Esophagus squamous epithelium (tissue), 4 donors: ENCODE measurements at regions not wholly inside any gene's neighbourhood (a gene's known extent, or its start where the extent isn't known, plus 50 kb on each side); places are given as distances from the start of the nearest gene placed in this dataset.

Experiments used
- POLR2A ChIP-seq, 4 donors: fragments of 450-650 bp; IDR thresholded peaks; one replicate each; pipeline ENCODE4 v1.6.1; 2017; ENCODE audit warnings: antibody characterized with exemption in 4 of 4, mild to moderate bottlenecking in 4 of 4, moderate library complexity in 3 of 4
- TF ChIP-seq, protein P1 (sequence below), 6 experiments: fragments of 450-650 bp in 4 of 6; fragments of 200-600 bp in 2 of 6; sonication (generic) in 2 of 6; IDR thresholded peaks; one replicate each; pipeline ENCODE4 v1.5.1; 2016 to 2019; ENCODE audit warnings: antibody characterized with exemption in 6 of 6, mild to moderate bottlenecking in 4 of 6, moderate library complexity in 4 of 6

DNA sequence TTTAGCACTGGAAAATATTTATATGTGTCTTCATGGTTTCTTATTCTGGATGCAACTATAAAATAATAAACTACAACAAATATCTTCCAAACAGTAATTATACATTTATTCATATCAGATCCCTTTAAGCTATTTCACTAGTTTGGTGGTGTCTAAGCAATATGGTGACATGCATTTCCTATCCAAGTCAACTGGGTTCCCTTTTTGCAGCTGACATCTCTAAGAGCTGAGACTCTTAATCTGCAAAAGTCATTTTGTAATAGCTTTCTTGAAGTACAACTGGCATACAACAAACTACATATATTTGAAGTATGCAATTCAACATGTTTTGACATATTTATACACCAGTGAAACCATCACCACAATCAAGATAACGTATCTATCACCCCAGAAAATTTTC lies 59.9 kb upstream of the SLC1A4 start:
- TF ChIP-seq, protein P1, sequence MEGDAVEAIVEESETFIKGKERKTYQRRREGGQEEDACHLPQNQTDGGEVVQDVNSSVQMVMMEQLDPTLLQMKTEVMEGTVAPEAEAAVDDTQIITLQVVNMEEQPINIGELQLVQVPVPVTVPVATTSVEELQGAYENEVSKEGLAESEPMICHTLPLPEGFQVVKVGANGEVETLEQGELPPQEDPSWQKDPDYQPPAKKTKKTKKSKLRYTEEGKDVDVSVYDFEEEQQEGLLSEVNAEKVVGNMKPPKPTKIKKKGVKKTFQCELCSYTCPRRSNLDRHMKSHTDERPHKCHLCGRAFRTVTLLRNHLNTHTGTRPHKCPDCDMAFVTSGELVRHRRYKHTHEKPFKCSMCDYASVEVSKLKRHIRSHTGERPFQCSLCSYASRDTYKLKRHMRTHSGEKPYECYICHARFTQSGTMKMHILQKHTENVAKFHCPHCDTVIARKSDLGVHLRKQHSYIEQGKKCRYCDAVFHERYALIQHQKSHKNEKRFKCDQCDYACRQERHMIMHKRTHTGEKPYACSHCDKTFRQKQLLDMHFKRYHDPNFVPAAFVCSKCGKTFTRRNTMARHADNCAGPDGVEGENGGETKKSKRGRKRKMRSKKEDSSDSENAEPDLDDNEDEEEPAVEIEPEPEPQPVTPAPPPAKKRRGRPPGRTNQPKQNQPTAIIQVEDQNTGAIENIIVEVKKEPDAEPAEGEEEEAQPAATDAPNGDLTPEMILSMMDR (IDR thresholded peaks at IDR 0.05): no peak
- TF ChIP-seq POLR2A (IDR thresholded peaks at IDR 0.05): no peak
